Stimulated activated CD4-positive, alpha-beta T cell treated with anti-CD3 and anti-CD28 coated beads, TNF-alpha, amount 100 ng/mL, for 48 hours (primary cell): ENCODE measurements at regions not wholly inside any gene's neighbourhood (a gene's known extent, or its start where the extent isn't known, plus 50 kb on each side); places are given as distances from the start of the nearest gene placed in this dataset.

Source experiments
- DNase-seq, 3 donors: peaks; one replicate each; pipeline ENCODE4 v3.0.0-alpha.2; 2020; ENCODE audit warnings: low read depth in 3 of 3

DNA sequence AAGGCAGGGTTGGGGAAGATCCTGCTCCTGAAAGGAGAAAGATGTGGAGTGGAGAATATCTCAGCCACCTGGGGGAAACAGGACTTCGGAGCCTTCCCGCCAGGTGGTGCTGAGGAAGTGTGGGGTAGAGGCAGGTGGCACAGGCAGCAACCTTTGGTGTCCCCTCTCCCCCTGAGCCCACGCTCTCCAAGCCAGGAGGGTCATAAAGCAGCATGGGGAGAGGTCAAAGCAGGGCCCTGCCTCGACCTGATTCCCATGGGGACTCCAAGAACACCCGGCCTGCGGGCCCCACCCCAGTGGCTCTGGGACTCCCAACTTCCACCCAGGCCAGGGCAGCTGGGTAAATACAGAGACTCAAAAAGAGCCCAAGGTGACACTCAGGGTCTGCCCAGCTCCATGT lies 54.3 kb upstream of the SLC66A3 start:
- DNase-seq = no peak

DNA sequence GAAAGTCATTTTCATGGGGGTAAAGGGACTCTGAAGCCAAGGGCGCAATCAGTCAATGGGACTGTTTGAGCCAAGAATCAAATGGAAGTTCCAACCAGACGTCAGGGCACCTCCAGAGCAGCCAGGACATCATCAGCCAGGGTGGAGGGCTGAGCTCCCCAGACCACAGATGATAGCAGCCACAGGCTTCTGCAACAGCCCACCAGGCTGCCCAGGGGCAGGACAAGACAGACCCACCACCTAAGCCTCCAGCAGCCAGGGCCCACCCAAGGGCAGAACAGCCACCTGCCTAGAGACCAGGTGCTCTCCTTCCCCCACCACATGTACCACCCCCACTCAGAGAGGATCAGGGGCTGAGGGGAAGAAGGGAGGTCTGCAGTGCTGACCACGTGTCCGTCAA lies 53.8 kb upstream of the SLC66A3 start:
- no peak for DNase-seq

- DNase-seq = no peak
Measured at GRCh38 chr2:11102466-11102865, 52.8 kb upstream of the SLC66A3 start.

DNA sequence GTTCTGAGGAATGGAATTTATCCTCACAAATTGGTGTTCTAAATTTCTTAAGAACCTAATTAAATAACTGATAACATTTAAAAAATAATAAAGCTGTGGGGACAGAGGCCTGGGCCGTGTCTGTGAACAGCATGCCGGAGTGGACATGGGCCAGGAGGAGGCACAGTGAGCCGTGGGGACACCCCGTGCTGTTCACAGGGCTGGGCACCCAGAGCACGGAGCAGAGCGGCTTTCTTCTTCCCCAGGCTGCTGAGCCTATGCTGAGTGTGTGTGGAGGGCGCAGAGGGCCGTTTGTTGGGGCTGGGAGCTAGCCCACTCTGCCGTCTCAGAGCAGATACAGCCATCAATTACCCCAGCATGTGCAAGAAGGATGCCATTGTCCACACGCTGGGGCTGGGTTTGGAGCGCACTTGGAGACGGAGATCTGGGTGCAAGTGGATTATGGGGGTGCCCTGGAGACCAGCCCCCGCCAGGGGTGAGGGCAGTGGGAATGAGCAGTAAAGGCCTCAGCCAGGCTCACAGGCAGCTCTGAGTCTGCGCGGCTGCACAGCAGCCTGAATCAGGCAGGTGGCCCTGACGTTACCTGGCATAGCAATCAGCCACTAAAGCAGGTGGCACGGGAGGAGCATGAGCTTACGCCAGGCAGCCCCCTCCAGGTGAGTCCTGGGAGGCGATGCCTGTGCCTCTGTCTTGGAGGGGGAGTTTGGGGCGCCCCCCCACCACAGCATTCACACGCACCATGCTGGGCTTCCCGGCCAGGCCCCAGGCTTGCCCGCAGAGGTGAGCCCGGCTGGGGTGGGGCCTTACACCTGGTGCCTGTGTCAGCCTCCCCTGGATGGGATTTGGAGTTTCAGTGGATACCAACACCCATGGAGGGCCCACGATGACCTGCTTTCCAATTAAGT lies 52.1 kb upstream of the SLC66A3 start:
- no peak for DNase-seq

GRCh38 chr2:11103984-11104793 lies 51.1 kb upstream of the SLC66A3 start:
- peak in 2 of 3 donors; percentile 17 to 20 for DNase-seq

DNA sequence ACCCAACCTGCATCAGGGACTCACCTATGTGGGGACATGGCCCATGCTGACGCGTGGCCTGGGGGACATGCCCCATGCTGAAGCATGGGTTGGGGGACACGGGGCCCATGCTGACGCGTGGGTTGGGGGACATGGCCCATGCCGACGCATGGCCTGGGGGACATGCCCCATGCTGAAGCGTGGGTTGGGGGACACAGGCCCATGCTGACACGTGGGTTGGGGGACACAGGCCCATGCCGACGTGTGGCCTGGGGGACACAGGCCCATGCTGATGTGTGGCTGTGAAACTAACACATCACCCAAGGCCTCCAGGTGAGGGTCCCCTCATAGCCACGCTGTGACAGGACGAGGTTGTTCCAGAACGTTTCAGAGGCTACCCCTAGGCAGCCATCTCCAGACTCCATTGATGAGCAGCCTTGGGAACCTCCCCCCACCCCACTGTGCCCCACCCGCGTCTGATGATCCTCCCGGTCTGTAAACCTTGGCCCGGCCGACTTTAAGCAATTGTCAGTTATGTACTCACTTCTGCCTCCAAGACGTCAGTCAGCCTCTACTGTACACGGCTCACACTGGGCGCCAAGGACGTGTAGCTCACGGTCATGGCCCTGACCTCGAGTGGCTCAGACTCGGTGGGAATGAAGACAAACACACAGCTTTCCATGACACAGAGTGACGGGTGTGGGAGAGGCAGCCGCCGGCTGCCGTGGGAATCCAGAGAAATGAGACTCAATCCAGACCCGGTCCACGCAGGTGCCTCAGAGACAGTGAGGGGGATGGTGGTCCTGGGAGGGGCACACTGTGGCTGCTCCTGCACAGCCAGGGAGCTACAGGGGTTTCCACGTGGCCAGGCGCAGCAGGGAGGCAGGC lies 50.2 kb upstream of the SLC66A3 start:
- DNase-seq = no peak
